Suprapubic skin (tissue), 3 donors: ENCODE measurements at regions not wholly inside any gene's neighbourhood (a gene's known extent, or its start where the extent isn't known, plus 50 kb on each side); places are given as distances from the start of the nearest gene placed in this dataset.

Experiments
- CTCF ChIP-seq, 2 donors: fragments of 200-600 bp in 1 of 2; fragments of 450-650 bp in 1 of 2; sonication (generic) in 1 of 2; IDR thresholded peaks; one replicate each; pipeline ENCODE4 v1.5.1; 2016 to 2019; ENCODE audit warnings: antibody characterized with exemption in 2 of 2, mild to moderate bottlenecking in 1 of 2, moderate library complexity in 1 of 2
- POLR2A ChIP-seq, 2 donors: fragments of 450-650 bp; IDR thresholded peaks; one replicate each; pipeline ENCODE4 v1.6.1; 2017; ENCODE audit warnings: antibody characterized with exemption in 2 of 2, mild to moderate bottlenecking in 2 of 2, moderate library complexity in 2 of 2

GRCh38 chr18:2112435-2113045, 458.8 kb downstream of the METTL4 start:
- no peak for TF ChIP-seq CTCF (IDR thresholded peaks at IDR 0.05)
- no peak for TF ChIP-seq POLR2A (IDR thresholded peaks at IDR 0.05)
